Non-pigmented ciliary epithelial cell (primary cell): ENCODE measurements at regions not wholly inside any gene's neighbourhood (a gene's known extent, or its start where the extent isn't known, plus 50 kb on each side); places are given as distances from the start of the nearest gene placed in this dataset.
"Not testable (repeated sequence)": the region's sequence is repeated elsewhere in the genome, so short reads cannot be mapped to it uniquely, and the experiment has no call there.

Experiments
- DNase-seq: peaks from one replicate; pipeline ENCODE4 v3.0.0-alpha.2; 2010; ENCODE audit warnings: low read depth

- no peak for DNase-seq
These were observed 536.4 kb upstream of the PTBP2 start for GRCh38 chr1:96185181-96185580.

- no peak for DNase-seq
These were observed 534.6 kb upstream of the PTBP2 start for GRCh38 chr1:96187020-96187419.

- DNase-seq: no peak
These were observed 530.4 kb upstream of the PTBP2 start for GRCh38 chr1:96191165-96191564.

GRCh38 chr1:96206451-96206850, 515.1 kb upstream of the PTBP2 start:
- no peak for DNase-seq

GRCh38 chr1:96207936-96208335, 513.6 kb upstream of the PTBP2 start:
- DNase-seq: no peak

- no peak for DNase-seq
These were observed 513.2 kb upstream of the PTBP2 start for GRCh38 chr1:96208428-96208827.

GRCh38 chr1:96210054-96210453, 511.5 kb upstream of the PTBP2 start:
- DNase-seq: no peak

- no peak for DNase-seq
These were observed 510.4 kb upstream of the PTBP2 start for GRCh38 chr1:96211202-96211601.

- DNase-seq: no peak
These were observed 506.6 kb upstream of the PTBP2 start for GRCh38 chr1:96214982-96215381.

- no peak for DNase-seq
These were observed 500.9 kb upstream of the PTBP2 start for GRCh38 chr1:96220651-96221050.

GRCh38 chr1:96222701-96223100, 498.9 kb upstream of the PTBP2 start:
- no peak for DNase-seq

- DNase-seq: not testable (repeated sequence)
These were observed 497.4 kb upstream of the PTBP2 start for GRCh38 chr1:96224229-96224628.

- DNase-seq: no peak
These were observed 488.2 kb upstream of the PTBP2 start for GRCh38 chr1:96233422-96233821.

- DNase-seq: peak; percentile 35
These were observed 487.3 kb upstream of the PTBP2 start for GRCh38 chr1:96234299-96234698.

GRCh38 chr1:96236156-96236739, 485.3 kb upstream of the PTBP2 start:
- peak; percentile 38 for DNase-seq

GRCh38 chr1:96238426-96238825, 483.2 kb upstream of the PTBP2 start:
- DNase-seq: no peak

- no peak for DNase-seq
These were observed 481.1 kb upstream of the PTBP2 start for GRCh38 chr1:96240438-96240837.

GRCh38 chr1:96253246-96254035, 468.1 kb upstream of the PTBP2 start:
- no peak for DNase-seq

GRCh38 chr1:96256130-96256790, 465.3 kb upstream of the PTBP2 start:
- DNase-seq: no peak

- no peak for DNase-seq
These were observed 462.2 kb upstream of the PTBP2 start for GRCh38 chr1:96259399-96259798.

GRCh38 chr1:96281491-96281890, 440.1 kb upstream of the PTBP2 start:
- no peak for DNase-seq

- DNase-seq: no peak
These were observed 431.6 kb upstream of the PTBP2 start for GRCh38 chr1:96290033-96290432.

GRCh38 chr1:96290801-96291200, 430.8 kb upstream of the PTBP2 start:
- DNase-seq: no peak
